NCI-H2171 treated with DMSO at 0.1 percent for 48 hours (cell line): ENCODE measurements at regions not wholly inside any gene's neighbourhood (a gene's known extent, or its start where the extent isn't known, plus 50 kb on each side); places are given as distances from the start of the nearest gene placed in this dataset.

ENCODE experiments used
- DNase-seq: peaks from one replicate; lab custom pipeline; 2025; lab: John Stamatoyannopoulos, UW

GRCh38 chr3:31249545-31249944 lies 283.2 kb upstream of the STT3B start:
- DNase-seq: no peak

GRCh38 chr3:31250116-31250777 lies 282.5 kb upstream of the STT3B start:
- no peak for DNase-seq

- DNase-seq: no peak
Measured at GRCh38 chr3:31251083-31251482, 281.6 kb upstream of the STT3B start.

- DNase-seq: no peak
Measured at GRCh38 chr3:31252216-31253185, 280.2 kb upstream of the STT3B start.

- no peak for DNase-seq
Measured at GRCh38 chr3:31253782-31254181, 278.9 kb upstream of the STT3B start.

- DNase-seq: no peak
Measured at GRCh38 chr3:31254483-31254882, 278.2 kb upstream of the STT3B start.

GRCh38 chr3:31255007-31255581 lies 277.6 kb upstream of the STT3B start:
- DNase-seq: no peak

- no peak for DNase-seq
Measured at GRCh38 chr3:31262201-31262600, 270.5 kb upstream of the STT3B start.

GRCh38 chr3:31263897-31264296 lies 268.8 kb upstream of the STT3B start:
- DNase-seq: no peak

- DNase-seq: no peak
Measured at GRCh38 chr3:31265646-31266428, 266.9 kb upstream of the STT3B start.

- no peak for DNase-seq
Measured at GRCh38 chr3:31268868-31269267, 263.9 kb upstream of the STT3B start.

- DNase-seq: no peak
Measured at GRCh38 chr3:31270010-31270409, 262.7 kb upstream of the STT3B start.

GRCh38 chr3:31274326-31275024 lies 258.2 kb upstream of the STT3B start:
- DNase-seq: no peak

GRCh38 chr3:31275038-31275572 lies 257.6 kb upstream of the STT3B start:
- no peak for DNase-seq

- DNase-seq: no peak
Measured at GRCh38 chr3:31275583-31275982, 257.1 kb upstream of the STT3B start.

GRCh38 chr3:31277582-31277981 lies 255.1 kb upstream of the STT3B start:
- no peak for DNase-seq

GRCh38 chr3:31278532-31278931 lies 254.2 kb upstream of the STT3B start:
- DNase-seq: no peak

- no peak for DNase-seq
Measured at GRCh38 chr3:31284776-31285175, 247.9 kb upstream of the STT3B start.

GRCh38 chr3:31285833-31286486 lies 246.8 kb upstream of the STT3B start:
- no peak for DNase-seq

GRCh38 chr3:31288224-31288623 lies 244.5 kb upstream of the STT3B start:
- no peak for DNase-seq

GRCh38 chr3:31288641-31289100 lies 244.1 kb upstream of the STT3B start:
- DNase-seq: no peak
